SK-N-SH treated with all-trans-retinoic acid at 6 μM for 48 hours (cell line): ENCODE measurements at regions not wholly inside any gene's neighbourhood (a gene's known extent, or its start where the extent isn't known, plus 50 kb on each side); places are given as distances from the start of the nearest gene placed in this dataset.

ENCODE experiments used
- ARNTL ChIP-seq: fragments of 450-650 bp; formaldehyde crosslinking; IDR thresholded peaks from 2 replicates; pipeline ENCODE4 v1.5.0; 2020; ENCODE audit warnings: low read depth, mild to moderate bottlenecking, moderate library complexity, borderline replicate concordance
- BACH2 ChIP-seq: fragments of 250-450 bp; sonication (Bioruptor Pico); IDR thresholded peaks from 2 replicates; pipeline ENCODE4 v1.9.0; 2021; ENCODE audit warnings: mild to moderate bottlenecking, borderline replicate concordance
- CSDC2 ChIP-seq: fragments of 250-450 bp; sonication (Bioruptor Pico); IDR thresholded peaks from 2 replicates; pipeline ENCODE4 v1.5.0; 2020; ENCODE audit warnings: mild to moderate bottlenecking, moderate library complexity
- ESRRG ChIP-seq: fragments of 250-450 bp; sonication (Bioruptor Pico); IDR thresholded peaks from 2 replicates; pipeline ENCODE4 v1.6.1; 2021; ENCODE audit warnings: mild to moderate bottlenecking
- GLIS3 ChIP-seq: fragments of 250-450 bp; sonication (Bioruptor Pico); IDR thresholded peaks from 2 replicates; pipeline ENCODE4 v1.5.0; 2020; ENCODE audit warnings: mild to moderate bottlenecking, moderate library complexity
- ISL1 ChIP-seq: fragments of 250-450 bp; sonication (Bioruptor Pico); IDR thresholded peaks from 2 replicates; pipeline ENCODE4 v2.1.2; 2022; ENCODE audit warnings: mild to moderate bottlenecking, moderate library complexity
- RARB ChIP-seq: fragments of 250-450 bp; sonication (Bioruptor Pico); IDR thresholded peaks from 2 replicates; pipeline ENCODE4 v1.8.0; 2021; ENCODE audit warnings: mild to moderate bottlenecking, moderate library complexity
- TOX ChIP-seq: fragments of 250-450 bp; sonication (Bioruptor Pico); IDR thresholded peaks from 2 replicates; pipeline ENCODE4 v1.8.0; 2021; ENCODE audit warnings: mild to moderate bottlenecking, moderate library complexity, borderline replicate concordance
- ZFP30 ChIP-seq: fragments of 450-650 bp; formaldehyde crosslinking; IDR thresholded peaks from 2 replicates; pipeline ENCODE4 v1.5.0; 2022; ENCODE audit warnings: mild to moderate bottlenecking, moderate library complexity
- ZNF565 ChIP-seq: fragments of 450-650 bp; formaldehyde crosslinking; conservative IDR thresholded peaks from 2 replicates; pipeline ENCODE4 v1.5.0; 2020; ENCODE audit warnings: low read depth, mild to moderate bottlenecking, moderate library complexity
- TF ChIP-seq, protein P1 (sequence below): fragments of 250-450 bp; sonication (Bioruptor Pico); IDR thresholded peaks from 2 replicates; pipeline ENCODE4 v1.8.0; 2020; ENCODE audit warnings: mild to moderate bottlenecking, moderate library complexity, borderline replicate concordance
- TF ChIP-seq, protein P2 (sequence below): fragments of 250-450 bp; sonication (Bioruptor Pico); IDR thresholded peaks from 2 replicates; pipeline ENCODE4 v1.5.1; 2020; ENCODE audit warnings: low read depth, mild to moderate bottlenecking, moderate library complexity
- TF ChIP-seq, protein P3 (sequence below): fragments of 250-450 bp; sonication (Bioruptor Pico); IDR thresholded peaks from 2 replicates; pipeline ENCODE4 v1.5.1; 2021; ENCODE audit warnings: mild to moderate bottlenecking, moderate library complexity
- TF ChIP-seq, protein P4 (sequence below): fragments of 250-450 bp; sonication (Bioruptor Pico); IDR thresholded peaks from 2 replicates; pipeline ENCODE4 v1.5.0; 2020; ENCODE audit warnings: mild to moderate bottlenecking, moderate library complexity

DNA sequence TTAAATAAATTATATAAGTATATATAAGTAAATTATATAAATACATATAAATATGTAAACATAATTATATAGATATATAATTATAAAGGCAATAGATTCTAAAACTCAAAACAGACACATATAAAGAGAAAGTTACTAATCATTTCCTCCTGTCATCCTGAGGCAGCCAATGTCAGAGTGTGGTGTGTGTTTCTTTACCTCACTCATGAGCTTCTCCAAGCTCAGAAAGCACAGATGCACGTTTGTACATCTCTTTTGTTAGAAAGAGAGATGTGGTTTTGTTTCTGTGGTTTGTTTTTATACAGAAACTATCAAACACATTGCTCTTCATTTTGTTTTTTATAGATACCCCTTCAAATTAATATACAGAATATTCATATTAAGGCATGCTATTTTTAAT lies 594.8 kb downstream of the USP25 start:
- TF ChIP-seq TOX (CRISPR knock-in tag) (no peak), ARNTL (no peak), ISL1 (CRISPR knock-in tag) (no peak), CSDC2 (no peak), ESRRG (no peak), RARB (CRISPR knock-in tag) (no peak), ZFP30 (CRISPR knock-in tag) (no peak), BACH2 (no peak), GLIS3 (no peak), ZNF565 (CRISPR knock-in tag) (no peak)
- TF ChIP-seq, protein P1, sequence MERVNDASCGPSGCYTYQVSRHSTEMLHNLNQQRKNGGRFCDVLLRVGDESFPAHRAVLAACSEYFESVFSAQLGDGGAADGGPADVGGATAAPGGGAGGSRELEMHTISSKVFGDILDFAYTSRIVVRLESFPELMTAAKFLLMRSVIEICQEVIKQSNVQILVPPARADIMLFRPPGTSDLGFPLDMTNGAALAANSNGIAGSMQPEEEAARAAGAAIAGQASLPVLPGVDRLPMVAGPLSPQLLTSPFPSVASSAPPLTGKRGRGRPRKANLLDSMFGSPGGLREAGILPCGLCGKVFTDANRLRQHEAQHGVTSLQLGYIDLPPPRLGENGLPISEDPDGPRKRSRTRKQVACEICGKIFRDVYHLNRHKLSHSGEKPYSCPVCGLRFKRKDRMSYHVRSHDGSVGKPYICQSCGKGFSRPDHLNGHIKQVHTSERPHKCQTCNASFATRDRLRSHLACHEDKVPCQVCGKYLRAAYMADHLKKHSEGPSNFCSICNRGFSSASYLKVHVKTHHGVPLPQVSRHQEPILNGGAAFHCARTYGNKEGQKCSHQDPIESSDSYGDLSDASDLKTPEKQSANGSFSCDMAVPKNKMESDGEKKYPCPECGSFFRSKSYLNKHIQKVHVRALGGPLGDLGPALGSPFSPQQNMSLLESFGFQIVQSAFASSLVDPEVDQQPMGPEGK (CRISPR knock-in tag), result no peak
- TF ChIP-seq, protein P2, sequence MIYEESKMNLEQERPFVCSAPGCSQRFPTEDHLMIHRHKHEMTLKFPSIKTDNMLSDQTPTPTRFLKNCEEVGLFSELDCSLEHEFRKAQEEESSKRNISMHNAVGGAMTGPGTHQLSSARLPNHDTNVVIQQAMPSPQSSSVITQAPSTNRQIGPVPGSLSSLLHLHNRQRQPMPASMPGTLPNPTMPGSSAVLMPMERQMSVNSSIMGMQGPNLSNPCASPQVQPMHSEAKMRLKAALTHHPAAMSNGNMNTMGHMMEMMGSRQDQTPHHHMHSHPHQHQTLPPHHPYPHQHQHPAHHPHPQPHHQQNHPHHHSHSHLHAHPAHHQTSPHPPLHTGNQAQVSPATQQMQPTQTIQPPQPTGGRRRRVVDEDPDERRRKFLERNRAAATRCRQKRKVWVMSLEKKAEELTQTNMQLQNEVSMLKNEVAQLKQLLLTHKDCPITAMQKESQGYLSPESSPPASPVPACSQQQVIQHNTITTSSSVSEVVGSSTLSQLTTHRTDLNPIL (CRISPR knock-in tag), result no peak
- TF ChIP-seq, protein P3, sequence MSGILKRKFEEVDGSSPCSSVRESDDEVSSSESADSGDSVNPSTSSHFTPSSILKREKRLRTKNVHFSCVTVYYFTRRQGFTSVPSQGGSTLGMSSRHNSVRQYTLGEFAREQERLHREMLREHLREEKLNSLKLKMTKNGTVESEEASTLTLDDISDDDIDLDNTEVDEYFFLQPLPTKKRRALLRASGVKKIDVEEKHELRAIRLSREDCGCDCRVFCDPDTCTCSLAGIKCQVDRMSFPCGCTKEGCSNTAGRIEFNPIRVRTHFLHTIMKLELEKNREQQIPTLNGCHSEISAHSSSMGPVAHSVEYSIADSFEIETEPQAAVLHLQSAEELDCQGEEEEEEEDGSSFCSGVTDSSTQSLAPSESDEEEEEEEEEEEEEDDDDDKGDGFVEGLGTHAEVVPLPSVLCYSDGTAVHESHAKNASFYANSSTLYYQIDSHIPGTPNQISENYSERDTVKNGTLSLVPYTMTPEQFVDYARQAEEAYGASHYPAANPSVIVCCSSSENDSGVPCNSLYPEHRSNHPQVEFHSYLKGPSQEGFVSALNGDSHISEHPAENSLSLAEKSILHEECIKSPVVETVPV (CRISPR knock-in tag), result no peak
- TF ChIP-seq, protein P4, sequence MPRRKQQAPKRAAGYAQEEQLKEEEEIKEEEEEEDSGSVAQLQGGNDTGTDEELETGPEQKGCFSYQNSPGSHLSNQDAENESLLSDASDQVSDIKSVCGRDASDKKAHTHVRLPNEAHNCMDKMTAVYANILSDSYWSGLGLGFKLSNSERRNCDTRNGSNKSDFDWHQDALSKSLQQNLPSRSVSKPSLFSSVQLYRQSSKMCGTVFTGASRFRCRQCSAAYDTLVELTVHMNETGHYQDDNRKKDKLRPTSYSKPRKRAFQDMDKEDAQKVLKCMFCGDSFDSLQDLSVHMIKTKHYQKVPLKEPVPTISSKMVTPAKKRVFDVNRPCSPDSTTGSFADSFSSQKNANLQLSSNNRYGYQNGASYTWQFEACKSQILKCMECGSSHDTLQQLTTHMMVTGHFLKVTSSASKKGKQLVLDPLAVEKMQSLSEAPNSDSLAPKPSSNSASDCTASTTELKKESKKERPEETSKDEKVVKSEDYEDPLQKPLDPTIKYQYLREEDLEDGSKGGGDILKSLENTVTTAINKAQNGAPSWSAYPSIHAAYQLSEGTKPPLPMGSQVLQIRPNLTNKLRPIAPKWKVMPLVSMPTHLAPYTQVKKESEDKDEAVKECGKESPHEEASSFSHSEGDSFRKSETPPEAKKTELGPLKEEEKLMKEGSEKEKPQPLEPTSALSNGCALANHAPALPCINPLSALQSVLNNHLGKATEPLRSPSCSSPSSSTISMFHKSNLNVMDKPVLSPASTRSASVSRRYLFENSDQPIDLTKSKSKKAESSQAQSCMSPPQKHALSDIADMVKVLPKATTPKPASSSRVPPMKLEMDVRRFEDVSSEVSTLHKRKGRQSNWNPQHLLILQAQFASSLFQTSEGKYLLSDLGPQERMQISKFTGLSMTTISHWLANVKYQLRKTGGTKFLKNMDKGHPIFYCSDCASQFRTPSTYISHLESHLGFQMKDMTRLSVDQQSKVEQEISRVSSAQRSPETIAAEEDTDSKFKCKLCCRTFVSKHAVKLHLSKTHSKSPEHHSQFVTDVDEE (CRISPR knock-in tag), result no peak
